Sciatic nerve (tissue), 2 donors: ENCODE measurements at regions not wholly inside any gene's neighbourhood (a gene's known extent, or its start where the extent isn't known, plus 50 kb on each side); places are given as distances from the start of the nearest gene placed in this dataset.

Source experiments
- ATAC-seq: fragments of 200-7000 bp; cut with Tn5 transposase; one replicate; pipeline ENCODE4 v1.9.1; 2020; ENCODE audit warnings: mild to moderate bottlenecking, moderate library complexity
- DNase-seq: peaks from one replicate; pipeline ENCODE4 v3.0.0-alpha.2; 2020; ENCODE audit warnings: low spot score
- intact Hi-C: fragments of 100-400 bp; cut with DNase I; formaldehyde crosslinking; loops from one replicate; pipeline ENCODE4 v1.14.2; 2022
- donor health status: DM: no; HTN: no; CAD: no.
- donor health status: DM: no; HTN: no; CAD: no.

DNA sequence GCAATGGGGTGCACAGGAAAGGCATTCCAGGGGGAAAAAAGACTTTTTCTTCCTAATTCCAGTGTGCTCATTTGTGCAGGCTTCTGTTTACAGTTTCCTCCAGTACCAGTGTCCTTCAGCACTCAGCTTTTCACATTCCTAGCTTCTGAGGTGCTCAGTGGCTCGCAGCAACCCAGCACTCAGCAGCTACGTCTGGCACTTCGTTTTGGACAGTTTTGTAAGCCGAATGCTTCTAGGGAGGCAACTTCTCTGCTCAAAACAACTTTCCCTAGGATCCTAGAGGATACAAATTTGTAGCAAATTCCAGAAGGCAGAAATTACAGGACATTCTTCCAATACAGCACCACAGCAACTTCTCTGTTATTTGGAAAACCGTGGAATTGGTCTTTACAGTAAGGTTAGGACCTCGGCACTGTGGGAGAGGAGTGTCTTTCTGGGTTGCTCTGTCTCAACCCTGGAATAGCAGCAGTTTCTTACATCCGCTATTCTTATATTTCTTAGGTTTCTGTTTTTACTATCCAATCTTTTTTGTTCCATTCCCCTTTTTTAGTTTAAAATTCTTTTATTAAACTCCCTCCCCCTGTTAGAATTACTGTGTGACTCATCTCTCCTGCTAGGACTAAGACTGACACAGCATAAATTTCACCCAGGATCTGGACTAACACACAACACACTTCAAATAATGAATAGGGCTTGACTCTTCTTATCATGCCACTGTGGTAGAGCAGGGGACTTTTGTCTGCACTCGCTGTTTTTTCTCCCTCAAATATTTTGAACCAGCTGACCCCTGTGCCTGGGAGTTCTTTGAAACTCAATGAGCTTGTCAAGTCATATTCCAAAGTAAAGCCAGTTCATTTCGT lies 1314.7 kb downstream of the FSTL5 start:
- no peak for DNase-seq
- no peak for ATAC-seq
- intact Hi-C loops: no loop called here

DNA sequence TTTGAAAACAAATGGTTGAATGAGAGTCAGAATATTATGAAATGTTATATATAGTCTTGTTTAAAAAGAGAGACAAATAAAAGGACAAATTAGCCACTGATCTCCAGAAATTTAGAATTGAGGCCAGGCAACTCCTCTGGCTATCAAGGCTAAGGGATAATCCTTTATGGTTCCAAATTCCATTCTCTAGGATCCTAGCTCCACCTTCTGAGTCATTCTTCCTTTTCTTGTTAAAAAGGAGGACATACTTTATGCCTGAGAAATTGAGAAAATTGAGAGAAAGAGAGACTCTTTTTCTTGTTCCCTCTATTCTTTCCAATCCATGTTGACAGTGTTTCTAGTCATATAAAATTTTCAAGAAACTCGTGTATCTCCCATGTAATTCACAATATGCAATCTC lies 1299.5 kb downstream of the FSTL5 start:
- no peak for DNase-seq
- ATAC-seq: no peak
- intact Hi-C loops: no loop called here

DNA sequence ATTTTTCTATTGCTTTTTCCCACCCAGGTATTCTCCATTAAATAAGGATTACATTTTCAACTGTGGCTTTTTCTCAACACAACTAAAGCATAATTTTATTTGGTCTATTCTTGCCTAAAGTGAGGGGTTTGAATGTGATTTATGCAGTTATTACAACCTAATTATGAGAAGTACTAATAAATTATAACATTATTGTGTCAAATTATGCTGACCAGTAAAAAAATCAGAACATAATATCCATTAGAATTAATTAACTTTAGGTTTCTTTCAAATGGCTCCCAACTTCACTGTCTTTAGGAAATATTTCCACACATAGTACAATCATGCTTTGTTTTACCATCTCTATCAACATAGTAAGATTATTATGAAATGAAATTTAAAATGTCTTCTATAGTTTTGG lies 1293.9 kb downstream of the FSTL5 start:
- ATAC-seq (no peak), DNase-seq (no peak)
- intact Hi-C loops: no loop called here

DNA sequence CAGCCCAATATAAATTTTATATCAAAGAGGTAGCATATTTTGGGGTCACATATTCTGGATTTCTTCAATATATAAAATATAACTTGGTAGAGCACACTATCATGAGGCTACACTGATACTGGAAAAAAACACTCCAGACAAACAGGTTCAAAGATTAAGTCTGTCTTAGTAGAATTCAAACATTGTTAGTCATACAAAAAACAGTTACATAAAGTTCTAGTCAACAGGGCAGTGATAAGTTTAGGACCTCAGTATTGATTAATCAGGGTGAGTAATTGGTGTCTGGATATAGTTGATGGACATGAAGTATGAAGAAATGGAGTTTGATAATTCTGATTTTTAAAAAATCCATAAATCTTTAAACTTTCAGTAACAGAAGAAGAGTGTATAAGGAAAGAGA lies 1291.3 kb downstream of the FSTL5 start:
- ATAC-seq: no peak
- intact Hi-C loops: no loop called here
- no peak for DNase-seq

DNA sequence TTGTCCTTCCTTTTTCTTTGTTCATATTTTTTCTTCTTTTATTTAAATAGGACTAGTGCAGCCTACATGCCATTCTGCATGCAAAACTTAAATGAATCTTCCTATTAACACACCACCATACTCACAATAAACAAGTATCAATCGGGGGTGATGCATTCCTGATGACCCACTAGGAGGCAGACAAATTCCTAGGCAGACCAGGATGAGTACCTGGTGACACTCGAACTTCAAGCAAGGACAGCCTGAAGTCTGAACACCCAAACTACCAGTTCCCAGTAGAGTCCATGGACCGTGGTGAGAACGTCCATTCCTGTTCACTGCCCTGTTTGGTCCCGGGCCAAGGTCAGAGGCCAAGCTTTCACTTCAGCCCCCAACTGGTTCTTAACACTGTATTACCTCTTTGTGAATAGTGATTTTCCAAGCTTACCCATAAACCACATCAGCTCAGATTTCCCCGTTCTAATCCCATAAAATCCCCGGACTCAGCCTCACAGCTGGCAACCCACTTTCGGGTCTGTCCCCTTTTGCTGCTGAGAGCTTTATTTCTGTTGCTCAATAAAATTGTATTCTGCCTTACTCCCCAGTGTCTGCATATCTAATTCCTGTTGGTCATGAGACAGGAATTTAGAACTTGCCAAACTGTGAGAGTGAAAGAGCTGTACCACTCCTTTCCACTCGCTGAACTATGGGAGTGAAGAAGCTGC lies 1286.6 kb downstream of the FSTL5 start:
- DNase-seq (no peak), ATAC-seq (no peak)
- intact Hi-C loops: no loop called here

DNA sequence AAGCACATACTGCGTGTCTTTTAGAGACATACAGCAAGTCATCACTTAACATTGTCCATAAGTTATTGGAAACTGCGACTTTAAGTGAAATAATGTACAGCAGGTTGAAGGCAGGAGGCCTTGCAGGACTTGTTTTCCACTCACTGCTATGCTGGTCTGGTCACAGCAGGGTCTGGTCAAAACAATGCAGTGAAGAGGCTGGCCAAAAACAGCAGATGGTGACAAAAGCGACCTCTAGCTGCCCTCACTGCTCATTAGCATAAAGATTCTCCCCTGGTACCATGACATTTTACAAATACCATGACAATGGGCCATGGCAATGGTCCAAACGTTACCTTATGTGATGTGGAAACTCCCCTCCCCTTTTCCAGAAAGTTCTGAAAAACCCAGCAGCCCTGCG lies 1283.6 kb downstream of the FSTL5 start:
- intact Hi-C loops: no loop called here
- ATAC-seq (no peak), DNase-seq (no peak)

DNA sequence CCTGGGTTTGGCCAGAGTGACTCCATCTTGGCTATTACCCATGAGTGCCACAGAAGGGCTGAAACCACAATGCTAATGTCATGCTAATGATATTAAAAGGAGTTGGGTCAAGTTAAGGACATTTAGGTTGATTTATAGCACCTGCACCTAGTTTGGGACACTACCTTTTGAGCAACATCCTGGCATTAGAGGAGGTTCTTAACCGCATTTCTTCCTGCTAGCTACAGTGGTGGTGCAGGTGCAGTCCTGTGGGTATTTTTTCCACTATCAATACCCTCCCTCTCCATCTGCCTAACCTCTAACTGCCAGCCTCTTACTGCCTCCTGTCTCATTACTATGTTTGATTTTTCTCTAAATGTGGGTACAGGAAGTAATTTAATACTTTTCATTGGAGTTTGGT lies 1276.1 kb downstream of the FSTL5 start:
- intact Hi-C loops: no loop called here
- DNase-seq (no peak), ATAC-seq (no peak)

DNA sequence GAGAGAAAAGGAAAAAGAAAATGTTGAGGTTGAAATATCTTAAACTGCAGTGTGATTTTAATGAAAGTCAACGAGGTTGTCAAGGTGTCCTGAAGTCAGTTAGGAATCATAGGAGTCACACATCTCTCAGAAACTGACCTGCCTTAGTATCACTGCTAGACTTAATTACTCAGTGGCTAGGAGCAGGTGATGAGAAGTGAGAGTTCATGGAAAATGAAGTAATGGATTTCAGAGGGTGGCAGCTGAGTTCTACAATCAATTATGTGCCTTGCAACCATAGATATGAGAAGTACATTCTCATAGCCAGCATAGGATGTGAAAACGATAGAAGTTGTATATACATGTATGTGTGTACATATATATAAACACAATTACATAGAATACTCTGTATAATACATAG lies 1269.7 kb downstream of the FSTL5 start:
- DNase-seq (no peak), ATAC-seq (no peak)
- intact Hi-C loops: no loop called here

DNA sequence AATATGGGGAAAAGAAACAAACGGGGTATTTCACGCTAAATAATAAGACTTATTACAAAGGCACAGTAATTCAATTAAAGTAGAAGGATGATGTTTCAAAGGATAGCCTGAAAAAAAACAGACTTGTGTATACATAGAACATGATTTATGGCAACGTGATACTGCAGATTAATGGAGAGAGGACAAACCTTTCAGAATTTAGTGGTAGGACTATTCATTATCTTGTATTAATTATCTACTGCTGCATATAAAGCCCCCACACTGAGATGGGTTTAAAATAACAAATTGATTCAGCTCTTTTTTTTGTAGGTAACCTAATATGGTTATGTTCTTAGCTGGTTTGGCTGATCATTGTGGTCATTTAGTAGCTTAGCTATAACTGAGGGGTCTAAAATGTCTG lies 1269.0 kb downstream of the FSTL5 start:
- intact Hi-C loops: no loop called here
- DNase-seq (no peak), ATAC-seq (no peak)

DNA sequence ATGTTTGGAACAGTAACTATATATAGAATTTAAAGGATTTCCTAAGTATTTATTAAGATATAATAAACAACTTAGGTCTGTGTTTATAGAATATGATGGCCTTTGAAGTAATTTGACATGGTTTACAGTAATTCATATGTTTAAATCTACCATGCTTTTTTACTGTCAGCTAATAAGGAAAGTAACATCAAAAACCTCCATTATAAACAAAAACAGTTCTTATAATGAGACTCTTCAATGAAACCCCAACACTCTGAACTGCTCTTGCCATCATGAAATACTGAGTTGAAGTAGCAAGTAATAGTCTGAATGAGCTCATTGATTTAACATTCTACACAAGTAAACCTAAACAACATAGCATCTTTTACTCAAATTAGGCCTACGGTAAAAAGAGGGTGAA lies 1236.5 kb downstream of the FSTL5 start:
- intact Hi-C loops: no loop called here
- ATAC-seq: no peak
- no peak for DNase-seq

DNA sequence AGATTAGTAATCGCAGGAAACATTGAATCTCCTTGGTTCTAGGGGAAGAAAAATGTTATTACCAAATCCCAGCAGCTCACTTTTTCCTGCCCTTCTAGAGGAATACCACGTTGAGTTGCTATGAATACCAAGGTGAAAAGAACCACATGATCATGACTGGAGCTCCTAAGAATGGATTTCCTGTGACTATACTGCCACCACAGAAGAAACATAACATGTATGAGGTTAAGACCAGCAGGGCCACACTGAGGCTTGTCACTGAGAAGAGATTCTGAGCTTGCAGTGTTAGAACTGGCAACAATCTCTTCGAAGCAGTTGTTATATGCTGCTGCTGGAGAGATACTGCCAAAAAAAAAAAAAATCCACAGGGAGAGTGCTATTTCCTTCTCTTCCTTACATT lies 1235.3 kb downstream of the FSTL5 start:
- intact Hi-C loops: no loop called here
- no peak for DNase-seq
- ATAC-seq: no peak

DNA sequence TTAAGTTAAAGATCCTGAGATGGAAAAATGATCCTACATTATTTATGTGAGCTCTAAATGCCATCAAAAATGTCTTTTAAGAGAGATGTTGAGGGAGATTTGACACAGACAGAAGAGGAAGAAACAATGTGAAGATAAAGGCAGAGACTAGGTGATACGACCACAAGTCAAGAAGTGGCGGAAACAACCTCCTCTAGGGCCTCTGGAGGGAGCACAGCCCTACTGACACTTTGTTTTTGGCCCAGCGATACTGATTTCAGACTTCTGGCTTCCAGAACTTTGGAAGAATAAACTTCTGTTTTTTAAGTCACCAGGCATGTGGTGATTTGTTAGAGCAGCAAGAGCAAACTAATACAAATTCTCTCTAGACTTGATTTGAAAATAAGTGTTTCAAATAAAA lies 1216.1 kb downstream of the FSTL5 start:
- ATAC-seq (no peak), DNase-seq (no peak)
- intact Hi-C loops: no loop called here

DNA sequence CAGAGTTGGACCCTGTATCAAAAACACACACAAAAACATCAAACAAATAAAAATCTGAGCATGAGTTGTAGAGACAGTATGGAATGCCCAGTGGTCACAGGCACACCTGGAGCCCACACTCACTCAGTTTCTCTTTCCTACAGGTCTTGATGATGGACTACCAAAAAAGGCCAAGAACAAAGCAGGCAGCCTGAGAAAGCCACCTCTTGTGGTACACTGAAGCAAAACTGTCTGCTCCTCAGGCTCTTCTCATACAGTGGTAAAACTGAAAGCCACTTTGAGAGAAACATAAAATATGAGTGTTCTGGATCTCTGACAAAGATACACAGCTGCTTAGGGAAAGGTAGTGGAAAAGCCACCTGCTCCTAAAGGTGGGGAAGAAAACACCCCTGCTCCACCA lies 1206.9 kb downstream of the FSTL5 start:
- intact Hi-C loops: no loop called here
- ATAC-seq: no peak

DNA sequence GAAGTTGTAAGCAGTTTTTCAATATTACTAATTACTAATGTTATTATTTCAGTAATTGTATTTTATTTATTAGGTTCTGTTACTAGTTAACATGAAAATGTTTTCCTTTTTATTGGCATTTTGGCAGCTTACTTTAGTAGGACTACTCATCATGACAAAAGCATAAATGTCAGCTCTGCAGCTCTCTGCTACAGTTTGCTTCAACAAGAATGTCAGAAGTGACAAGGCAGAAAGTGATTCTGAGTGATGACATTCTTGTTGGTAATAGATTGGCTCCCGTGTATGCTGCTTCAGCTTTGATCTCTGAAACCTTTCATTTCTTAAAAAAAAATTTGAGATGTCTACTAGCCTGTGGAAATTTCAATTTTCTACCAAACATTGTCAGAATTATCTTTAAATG lies 1193.9 kb downstream of the FSTL5 start:
- intact Hi-C loops: no loop called here
- no peak for DNase-seq
- ATAC-seq: no peak

More for the DNA sequence above, 1206.9 kb downstream of the FSTL5 start:
- no peak for DNase-seq

DNA sequence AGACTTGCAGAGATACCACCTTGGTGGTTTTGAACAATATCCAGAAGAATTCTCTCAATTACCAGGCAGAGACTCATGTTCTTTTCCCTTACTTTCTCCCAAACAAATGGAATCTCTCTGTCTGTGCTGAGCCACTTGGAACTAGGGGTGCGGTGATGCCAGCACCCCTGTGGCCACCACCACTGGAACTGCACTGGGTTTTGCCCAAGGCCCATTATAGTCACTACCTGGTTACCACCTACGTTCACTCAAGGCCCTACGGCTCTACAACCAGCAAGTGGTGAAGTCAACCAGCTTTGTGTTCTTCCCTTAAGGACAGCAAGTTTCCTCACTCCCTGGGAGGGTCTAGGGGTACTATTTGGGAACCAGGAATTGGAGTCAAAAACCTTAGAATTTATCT lies 1183.7 kb downstream of the FSTL5 start:
- intact Hi-C loops: no loop called here
- ATAC-seq (no peak), DNase-seq (no peak)

DNA sequence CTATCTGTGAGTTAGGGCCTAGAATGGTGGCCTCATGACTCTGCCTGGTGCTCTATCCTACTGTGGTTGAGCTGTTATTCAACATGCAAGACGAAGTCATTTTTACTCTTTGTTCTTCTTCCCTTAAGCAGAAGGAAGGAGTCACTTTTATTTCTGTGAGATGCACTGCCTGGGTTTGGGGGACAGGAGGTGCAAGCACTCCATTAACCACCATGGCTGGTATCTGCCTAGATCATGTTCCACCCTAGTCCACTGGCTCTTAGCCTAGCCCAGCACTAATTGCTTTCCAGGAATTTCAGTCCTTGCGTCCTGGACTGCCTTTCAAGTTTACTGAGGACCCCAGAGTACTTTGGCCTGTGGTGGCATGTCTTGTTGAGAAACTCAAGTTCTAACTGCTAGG lies 1182.7 kb downstream of the FSTL5 start:
- DNase-seq: no peak
- intact Hi-C loops: no loop called here
- ATAC-seq: no peak

DNA sequence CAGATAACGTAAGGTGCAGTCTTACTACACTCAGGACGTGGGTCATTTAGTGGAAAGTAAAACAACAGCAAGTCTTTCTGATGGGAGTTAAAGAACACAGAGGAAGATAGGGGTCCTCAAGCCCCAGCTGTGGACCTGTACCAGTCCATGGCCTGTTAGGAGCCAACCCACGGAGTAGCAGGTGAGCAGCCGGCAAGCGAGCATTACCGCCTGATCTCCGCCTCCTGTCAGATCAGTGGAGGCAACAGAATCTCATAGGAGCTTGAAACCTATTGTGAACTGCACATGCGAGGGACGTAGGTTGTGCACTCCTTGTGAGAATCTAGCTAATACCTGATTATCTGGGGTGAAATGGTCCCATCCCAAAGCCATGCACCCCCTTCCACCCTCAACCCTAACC lies 1180.8 kb downstream of the FSTL5 start:
- intact Hi-C loops: no loop called here
- ATAC-seq: no peak
- DNase-seq: peak; percentile 32

DNA sequence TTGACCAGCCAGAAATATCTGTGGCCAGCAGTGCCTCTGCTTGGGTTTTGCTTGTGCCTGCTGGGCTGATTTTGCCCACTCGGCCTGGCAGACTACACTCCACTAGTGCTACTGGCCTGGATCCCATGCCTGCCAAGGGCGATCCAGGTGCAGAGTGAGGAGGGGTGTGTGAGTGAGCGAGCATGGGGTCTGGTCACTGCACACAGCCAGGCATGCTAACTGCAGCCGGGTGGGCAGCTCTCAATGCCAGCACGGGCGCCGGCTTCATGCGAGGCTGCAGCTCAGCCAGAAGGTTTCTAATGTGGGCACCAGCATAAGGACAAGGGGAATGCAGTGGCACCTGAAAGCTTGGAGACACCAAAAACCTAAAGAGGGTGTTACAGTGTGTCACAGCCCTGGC lies 1161.4 kb downstream of the FSTL5 start:
- ATAC-seq: no peak
- intact Hi-C loops: no loop called here
- peak; percentile 22 for DNase-seq

DNA sequence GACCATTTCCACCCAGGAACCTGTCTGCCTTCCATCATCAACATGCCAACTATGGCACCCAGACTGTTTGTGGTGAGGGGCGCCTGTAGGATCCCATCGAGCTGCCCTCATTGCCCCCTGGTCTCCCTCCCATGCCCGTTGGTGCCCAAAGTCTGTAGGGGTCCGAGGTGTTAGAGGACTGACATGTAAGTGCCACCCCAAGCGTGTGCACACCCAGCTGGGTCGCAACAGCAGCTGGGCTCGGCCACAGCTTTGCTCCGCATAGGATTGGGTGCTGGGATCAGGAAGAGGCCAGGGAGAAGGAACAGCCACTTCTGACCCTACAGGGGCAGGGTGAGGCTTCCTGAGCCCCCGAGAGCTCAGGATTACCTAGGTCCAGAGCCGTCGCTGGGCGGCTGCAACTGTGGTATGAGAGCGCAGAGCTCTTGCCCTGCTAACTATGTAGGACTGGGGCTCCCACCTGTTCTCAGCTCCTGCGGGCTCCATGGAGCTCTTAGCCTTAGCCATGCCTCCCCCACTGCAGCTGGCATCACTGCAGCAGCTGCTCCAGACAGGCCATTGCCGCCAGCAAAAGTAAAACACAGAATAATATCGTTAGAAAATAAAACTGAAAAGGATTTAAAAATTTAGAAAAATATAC lies 1160.3 kb downstream of the FSTL5 start:
- ATAC-seq (no peak), DNase-seq (peak; percentile 27)
- intact Hi-C loops: no loop called here

DNA sequence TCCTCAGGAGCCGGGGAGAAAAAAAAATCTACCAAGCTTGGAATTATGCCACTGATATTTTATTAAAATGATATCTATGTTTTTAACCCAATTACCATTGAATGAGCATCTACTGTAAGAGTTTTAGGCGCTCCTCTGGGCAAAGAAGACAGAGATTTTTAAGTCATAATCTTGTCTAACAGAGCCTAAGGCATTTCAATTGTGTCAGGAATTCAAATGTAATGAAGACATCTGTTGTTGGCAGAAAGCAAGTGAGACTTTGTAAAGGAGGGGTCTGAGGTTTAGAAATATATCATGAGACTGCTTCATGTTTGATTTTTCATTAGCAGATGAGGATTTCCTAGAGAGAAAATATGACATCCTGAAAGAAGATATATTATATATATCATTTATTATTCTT lies 1158.1 kb downstream of the FSTL5 start:
- DNase-seq (no peak), ATAC-seq (no peak)
- intact Hi-C loops: no loop called here
